Spleen (tissue), 7 donors: ENCODE measurements at regions not wholly inside any gene's neighbourhood (a gene's known extent, or its start where the extent isn't known, plus 50 kb on each side); places are given as distances from the start of the nearest gene placed in this dataset.

Experiments
- POLR2AphosphoS5 ChIP-seq, 3 donors: sonication (generic); formaldehyde crosslinking; IDR thresholded peaks; one replicate each; pipeline ENCODE4 v1.5.1; 2017; ENCODE audit warnings: antibody characterized with exemption in 3 of 3
- TF ChIP-seq, protein P1 (sequence below), 11 experiments: fragments of 200-600 bp in 7 of 11; fragments of 450-650 bp in 4 of 11; sonication (generic) in 4 of 11; IDR thresholded peaks in 8 of 11; conservative IDR thresholded peaks in 3 of 11; 1 replicate in 7 of 11; 2 replicates in 4 of 11; pipeline versions ENCODE4 v1.4.0 to v1.8.0; 2016 to 2021; ENCODE audit warnings: antibody characterized with exemption in 11 of 11, inconsistent platforms in 4 of 11, mild to moderate bottlenecking in 1 of 11
- donor health status: DM: no; HTN: no; CAD: no; lungs with moderate emphysema.
- donor health status: DM: no; HTN: no; CAD: no.
- donor health status: DM: no; HTN: no; CAD: no.

DNA sequence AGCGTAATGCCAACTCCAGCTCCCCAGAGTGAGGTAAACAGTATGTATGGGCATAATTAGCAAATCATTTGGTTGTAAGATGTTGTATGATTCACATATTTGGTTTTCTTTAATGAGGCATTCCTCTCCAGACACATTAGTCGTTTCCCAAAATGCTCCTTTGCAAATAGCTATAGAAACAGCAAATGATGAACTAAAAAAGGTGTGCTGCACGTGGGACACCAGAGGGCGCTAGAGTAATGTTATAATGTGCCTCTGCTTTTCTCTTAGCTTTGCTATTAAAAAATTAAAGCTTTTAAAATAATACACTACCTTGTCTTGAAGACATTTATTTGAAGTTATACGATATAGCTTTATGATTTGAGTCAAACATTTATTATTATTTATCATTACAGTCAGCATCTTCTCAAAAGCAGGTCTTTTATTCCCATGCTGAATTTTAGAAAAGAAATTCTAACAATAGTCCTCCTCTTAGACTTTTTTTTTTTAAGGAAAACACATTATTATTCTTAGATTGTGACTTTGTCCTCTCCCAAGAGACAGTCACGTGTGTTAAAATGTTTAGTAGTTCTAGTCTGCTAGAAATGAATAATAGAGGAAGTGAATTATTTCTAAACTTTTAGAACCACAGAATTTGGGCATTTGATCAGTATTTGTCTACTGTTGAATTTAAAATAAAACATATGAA is 121.6 kb upstream of the FRY start:
- TF ChIP-seq, protein P1, sequence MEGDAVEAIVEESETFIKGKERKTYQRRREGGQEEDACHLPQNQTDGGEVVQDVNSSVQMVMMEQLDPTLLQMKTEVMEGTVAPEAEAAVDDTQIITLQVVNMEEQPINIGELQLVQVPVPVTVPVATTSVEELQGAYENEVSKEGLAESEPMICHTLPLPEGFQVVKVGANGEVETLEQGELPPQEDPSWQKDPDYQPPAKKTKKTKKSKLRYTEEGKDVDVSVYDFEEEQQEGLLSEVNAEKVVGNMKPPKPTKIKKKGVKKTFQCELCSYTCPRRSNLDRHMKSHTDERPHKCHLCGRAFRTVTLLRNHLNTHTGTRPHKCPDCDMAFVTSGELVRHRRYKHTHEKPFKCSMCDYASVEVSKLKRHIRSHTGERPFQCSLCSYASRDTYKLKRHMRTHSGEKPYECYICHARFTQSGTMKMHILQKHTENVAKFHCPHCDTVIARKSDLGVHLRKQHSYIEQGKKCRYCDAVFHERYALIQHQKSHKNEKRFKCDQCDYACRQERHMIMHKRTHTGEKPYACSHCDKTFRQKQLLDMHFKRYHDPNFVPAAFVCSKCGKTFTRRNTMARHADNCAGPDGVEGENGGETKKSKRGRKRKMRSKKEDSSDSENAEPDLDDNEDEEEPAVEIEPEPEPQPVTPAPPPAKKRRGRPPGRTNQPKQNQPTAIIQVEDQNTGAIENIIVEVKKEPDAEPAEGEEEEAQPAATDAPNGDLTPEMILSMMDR (IDR thresholded peaks at IDR 0.05 in 8 of 11, conservative IDR thresholded peaks at IDR 0.05 in 3 of 11) = peak; percentile 47 to 88 (median 79)
- TF ChIP-seq POLR2AphosphoS5 (IDR thresholded peaks at IDR 0.05) = no peak
